HG02588 (cell line): ENCODE measurements at regions not wholly inside any gene's neighbourhood (a gene's known extent, or its start where the extent isn't known, plus 50 kb on each side); places are given as distances from the start of the nearest gene placed in this dataset.
"Not testable (repeated sequence)": the region's sequence is repeated elsewhere in the genome, so short reads cannot be mapped to it uniquely, and the experiment has no call there.

Experiments used
- ATAC-seq: cut with Tn5 transposase; IDR thresholded peaks from one replicate; pipeline ENCODE4 v1.9.1; 2021; ENCODE audit warnings: mild to moderate bottlenecking, moderate library complexity; ENCODE audit not compliant: unreplicated experiment

- ATAC-seq = no peak
Observed at GRCh38 chr1:184858288-184858687, 103.6 kb upstream of the EDEM3 start.

- ATAC-seq = no peak
Observed at GRCh38 chr1:184854496-184855140, 100.0 kb upstream of the EDEM3 start.

GRCh38 chr1:184854036-184854435 is 99.4 kb upstream of the EDEM3 start:
- ATAC-seq = no peak

- no peak for ATAC-seq
Observed at GRCh38 chr1:184851822-184852746, 97.4 kb upstream of the EDEM3 start.

- ATAC-seq = peak; percentile 100
Observed at GRCh38 chr1:184843732-184844495, 89.3 kb upstream of the EDEM3 start.

- no peak for ATAC-seq
Observed at GRCh38 chr1:184840596-184840995, 85.9 kb upstream of the EDEM3 start.

GRCh38 chr1:184838504-184838951 is 83.9 kb upstream of the EDEM3 start:
- no peak for ATAC-seq

GRCh38 chr1:184836934-184837895 is 82.6 kb upstream of the EDEM3 start:
- ATAC-seq = no peak

- no peak for ATAC-seq
Observed at GRCh38 chr1:184836141-184836540, 81.5 kb upstream of the EDEM3 start.

GRCh38 chr1:184833994-184834393 is 79.3 kb upstream of the EDEM3 start:
- not testable (repeated sequence) for ATAC-seq

- no peak for ATAC-seq
Observed at GRCh38 chr1:184832517-184832916, 77.9 kb upstream of the EDEM3 start.

GRCh38 chr1:184829496-184829895 is 74.8 kb upstream of the EDEM3 start:
- not testable (repeated sequence) for ATAC-seq

GRCh38 chr1:184828369-184828717 is 73.7 kb upstream of the EDEM3 start:
- ATAC-seq = no peak

- no peak for ATAC-seq
Observed at GRCh38 chr1:184827600-184828368, 73.1 kb upstream of the EDEM3 start.

GRCh38 chr1:184826001-184826400 is 71.3 kb upstream of the EDEM3 start:
- ATAC-seq = peak; percentile 45

GRCh38 chr1:184825571-184825970 is 70.9 kb upstream of the EDEM3 start:
- no peak for ATAC-seq

- no peak for ATAC-seq
Observed at GRCh38 chr1:184824691-184825323, 70.1 kb upstream of the EDEM3 start.

- no peak for ATAC-seq
Observed at GRCh38 chr1:184823080-184823479, 68.4 kb upstream of the EDEM3 start.

GRCh38 chr1:184822267-184822666 is 67.6 kb upstream of the EDEM3 start:
- ATAC-seq = no peak
